GM18907 (cell line): ENCODE measurements at regions not wholly inside any gene's neighbourhood (a gene's known extent, or its start where the extent isn't known, plus 50 kb on each side); places are given as distances from the start of the nearest gene placed in this dataset.
"Not testable (repeated sequence)": the region's sequence is repeated elsewhere in the genome, so short reads cannot be mapped to it uniquely, and the experiment has no call there.

ENCODE experiments used
- ATAC-seq: cut with Tn5 transposase; IDR thresholded peaks from one replicate; pipeline ENCODE4 v1.9.1; 2021; ENCODE audit warnings: mild to moderate bottlenecking, moderate library complexity; ENCODE audit not compliant: unreplicated experiment

DNA sequence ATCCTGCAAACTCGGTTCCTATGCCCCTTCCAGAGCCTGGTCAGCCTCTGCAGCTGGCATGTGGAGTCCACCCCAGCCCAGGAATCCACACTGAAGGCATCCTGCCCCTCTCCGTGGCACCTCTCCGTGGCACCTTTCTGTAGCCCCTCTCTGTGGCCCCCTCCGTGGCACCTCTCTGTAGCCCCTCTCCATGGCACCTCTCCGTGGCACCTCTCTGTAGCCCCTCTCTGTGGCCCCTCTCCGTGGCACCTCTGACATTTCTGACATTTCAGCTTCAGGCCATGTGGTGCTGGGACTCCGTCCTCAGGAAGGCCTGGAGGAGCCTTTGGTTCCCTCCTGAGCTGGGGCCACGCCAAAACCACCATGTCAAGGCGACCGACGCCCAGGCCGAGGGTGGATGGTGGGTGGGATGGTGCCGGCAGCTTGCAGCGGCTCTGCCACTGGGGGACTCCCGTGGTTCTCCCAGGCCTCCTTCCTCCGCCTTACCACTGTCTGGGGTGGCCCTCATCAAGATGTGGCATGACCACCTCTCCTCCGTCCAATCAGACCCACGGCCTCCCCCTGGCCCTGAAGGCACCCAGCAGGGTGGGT, 1518.5 kb downstream of the BRD1 start:
- no peak for ATAC-seq

GRCh38 chr22:48307931-48308330, 1519.7 kb downstream of the BRD1 start:
- no peak for ATAC-seq

- no peak for ATAC-seq
Measured at GRCh38 chr22:48306785-48307510, 1520.7 kb downstream of the BRD1 start.

GRCh38 chr22:48306284-48306683, 1521.4 kb downstream of the BRD1 start:
- no peak for ATAC-seq

- ATAC-seq, result no peak
Measured at GRCh38 chr22:48305726-48306235, 1521.9 kb downstream of the BRD1 start.

- ATAC-seq, result no peak
Measured at GRCh38 chr22:48303369-48303725, 1524.3 kb downstream of the BRD1 start.

GRCh38 chr22:48302657-48303368, 1524.9 kb downstream of the BRD1 start:
- no peak for ATAC-seq

DNA sequence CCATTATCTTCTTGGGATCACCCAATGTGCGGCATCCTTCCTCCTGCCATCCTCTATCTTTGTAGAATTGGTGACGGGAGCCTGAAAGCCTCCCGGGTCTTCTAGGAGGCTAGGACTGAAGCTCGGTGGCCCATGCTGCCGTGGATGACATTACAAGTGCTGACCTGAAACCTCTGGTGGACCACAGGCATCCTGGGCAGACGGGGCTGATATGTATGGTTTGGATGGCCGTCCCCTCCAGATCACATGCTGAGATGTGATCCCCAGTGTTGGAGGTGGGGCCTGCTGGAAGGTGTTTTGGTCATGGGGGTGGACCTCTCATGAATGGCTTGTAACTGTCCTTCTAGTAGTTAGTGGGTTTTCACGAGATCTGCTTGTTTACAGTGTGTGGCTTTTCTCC, 1525.8 kb downstream of the BRD1 start:
- ATAC-seq, result no peak

DNA sequence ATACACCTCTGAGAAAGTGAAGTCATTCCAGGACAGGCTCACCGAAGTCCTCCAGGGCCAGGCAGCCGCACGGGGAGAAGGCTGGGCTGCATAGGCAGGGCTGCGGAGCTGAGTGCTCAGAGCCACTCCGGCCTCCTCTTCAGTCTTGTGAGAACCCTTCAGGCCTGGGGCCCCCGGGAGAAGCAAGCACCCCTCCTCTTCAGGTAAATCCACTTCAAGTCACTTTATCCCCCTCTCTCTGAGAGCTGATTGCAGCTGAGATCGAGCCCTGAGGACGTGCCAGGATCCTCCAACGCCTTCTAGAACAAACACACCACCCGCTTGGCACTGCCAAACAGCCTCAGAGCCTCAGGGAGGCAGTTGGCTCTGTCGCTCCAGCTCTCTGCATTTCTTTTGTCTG, 1526.3 kb downstream of the BRD1 start:
- ATAC-seq, result no peak

- no peak for ATAC-seq
Measured at GRCh38 chr22:48300877-48301276, 1526.8 kb downstream of the BRD1 start.

- ATAC-seq, result no peak
Measured at GRCh38 chr22:48299801-48300200, 1527.9 kb downstream of the BRD1 start.

GRCh38 chr22:48299124-48299523, 1528.5 kb downstream of the BRD1 start:
- no peak for ATAC-seq

GRCh38 chr22:48297296-48297695, 1530.4 kb downstream of the BRD1 start:
- ATAC-seq, result no peak

- not testable (repeated sequence) for ATAC-seq
Measured at GRCh38 chr22:48289954-48290353, 1527.5 kb downstream of the TBC1D22A start.

DNA sequence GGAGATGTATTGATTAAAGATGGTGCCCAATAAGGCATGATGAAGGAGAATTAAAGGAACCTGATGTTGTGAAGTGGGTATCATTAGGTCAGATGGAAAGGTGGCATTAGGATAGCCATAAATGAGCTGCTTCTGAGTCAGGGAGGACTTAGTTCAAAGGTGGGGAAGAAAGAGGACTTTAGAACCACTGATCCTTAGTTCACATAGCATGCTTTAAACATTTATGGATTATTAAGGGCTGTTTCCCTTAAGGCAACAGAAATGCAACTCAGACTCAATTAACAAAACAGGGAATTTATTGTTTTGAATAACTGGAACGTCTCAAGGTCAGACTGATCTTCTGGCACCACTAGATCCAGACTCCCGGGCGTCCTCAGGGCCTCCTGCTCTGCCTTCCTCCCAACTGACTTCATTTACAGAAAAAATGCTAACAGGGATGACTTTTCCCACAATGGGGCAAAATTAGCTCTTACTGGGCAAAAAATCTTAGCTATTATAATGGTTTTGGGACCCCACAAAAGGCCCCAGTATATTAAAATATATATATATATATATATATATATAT, 1526.0 kb downstream of the TBC1D22A start:
- no peak for ATAC-seq

- ATAC-seq, result no peak
Measured at GRCh38 chr22:48287031-48287430, 1524.6 kb downstream of the TBC1D22A start.

DNA sequence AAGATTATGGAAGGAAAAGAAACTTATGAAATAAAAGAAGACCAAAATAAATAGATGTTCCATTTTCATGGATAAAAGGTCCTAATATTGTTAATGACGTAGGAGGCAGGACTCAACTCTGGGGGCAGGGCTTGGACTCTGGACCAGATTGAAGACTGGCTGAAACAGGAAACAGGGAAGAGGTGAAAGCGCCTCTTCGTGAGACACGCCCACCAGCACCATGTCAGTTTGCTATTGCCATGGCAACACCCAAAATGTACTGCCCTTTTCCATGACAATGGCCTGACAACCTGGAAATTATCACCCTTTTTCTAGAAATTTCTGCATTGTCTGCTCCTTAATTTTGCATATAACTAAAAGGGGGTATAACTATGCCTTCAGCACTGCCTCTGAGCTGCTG, 1522.2 kb downstream of the TBC1D22A start:
- ATAC-seq, result no peak

- ATAC-seq, result no peak
Measured at GRCh38 chr22:48282804-48283203, 1520.4 kb downstream of the TBC1D22A start.

DNA sequence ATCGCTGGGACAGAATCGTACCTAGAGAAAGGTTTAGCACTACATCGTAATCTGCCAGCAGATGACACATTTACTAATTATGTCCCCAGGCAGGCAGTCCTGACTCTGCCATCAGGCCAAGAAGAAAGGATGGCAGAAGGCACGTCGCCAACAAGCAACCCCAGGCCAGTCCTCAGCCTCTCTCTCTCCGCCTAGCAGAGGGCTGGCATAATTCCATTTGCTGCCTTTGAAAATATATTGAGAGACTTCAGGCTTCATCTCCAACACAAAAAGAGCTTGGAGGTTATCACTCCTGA, 1517.0 kb downstream of the TBC1D22A start:
- ATAC-seq, result no peak

DNA sequence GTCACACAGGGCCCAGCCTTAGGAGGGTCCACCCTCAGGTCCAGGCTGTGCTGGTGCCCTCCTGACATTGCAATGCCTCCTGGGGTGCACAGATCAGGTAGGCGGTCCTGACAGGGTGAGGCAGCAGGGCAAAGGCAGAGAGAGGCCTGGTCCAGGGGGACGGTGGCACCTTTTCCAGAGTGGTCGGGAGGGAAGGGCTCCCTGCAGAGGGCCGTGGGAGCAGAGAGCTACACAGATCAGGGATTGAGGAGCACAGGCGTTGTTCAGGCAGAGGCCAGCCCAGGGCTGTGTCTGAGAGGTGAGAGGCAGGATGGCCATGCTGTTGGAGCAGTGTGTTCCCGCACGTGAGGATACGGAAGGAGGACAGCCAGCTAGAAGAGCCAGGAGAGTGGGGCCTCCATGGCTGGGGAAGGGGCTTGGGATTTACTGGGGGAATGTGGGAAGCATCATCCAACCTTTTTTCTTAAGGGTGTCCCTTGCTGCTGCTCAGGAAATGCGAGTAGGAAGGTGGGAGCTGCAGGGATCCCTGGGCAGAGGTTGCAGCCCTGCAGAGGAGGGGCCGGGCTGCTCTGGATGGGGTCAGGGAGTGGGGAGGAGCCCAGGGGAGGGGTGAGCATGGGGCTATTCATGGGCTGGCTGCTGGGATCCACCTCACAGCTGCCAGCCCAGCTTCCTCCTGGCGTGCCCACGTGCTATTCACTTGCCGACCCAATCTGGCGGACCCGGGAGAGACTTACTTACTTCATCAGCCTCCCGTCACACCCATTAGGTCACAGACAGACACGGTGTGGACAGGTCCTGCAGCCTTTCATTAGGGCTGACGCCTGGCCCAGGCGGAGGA, 1516.4 kb downstream of the TBC1D22A start:
- no peak for ATAC-seq
